ENCODE measurements at regions not wholly inside any gene's neighbourhood (a gene's known extent, or its start where the extent isn't known, plus 50 kb on each side); places are given as distances from the start of the nearest gene placed in this dataset.

- no peak for TF ChIP-seq REST (IDR thresholded peaks at IDR 0.05; ENCODE audit: low read depth)
- TF ChIP-seq EGR1 (IDR thresholded peaks at IDR 0.05), result no peak
- no peak for TF ChIP-seq TAF1 (IDR thresholded peaks at IDR 0.05; ENCODE audit: low read depth)
- no peak for TF ChIP-seq TCF12 (IDR thresholded peaks at IDR 0.05; ENCODE audit: low read depth)
Measured at GRCh38 chrX:22634083-22634482, 361.4 kb downstream of the CBLL2 start.
